ENCODE measurements at regions not wholly inside any gene's neighbourhood (a gene's known extent, or its start where the extent isn't known, plus 50 kb on each side); places are given as distances from the start of the nearest gene placed in this dataset.
A peak's percentile ranks its signal among the peaks of the same experiment; 100 is the strongest.

DNA sequence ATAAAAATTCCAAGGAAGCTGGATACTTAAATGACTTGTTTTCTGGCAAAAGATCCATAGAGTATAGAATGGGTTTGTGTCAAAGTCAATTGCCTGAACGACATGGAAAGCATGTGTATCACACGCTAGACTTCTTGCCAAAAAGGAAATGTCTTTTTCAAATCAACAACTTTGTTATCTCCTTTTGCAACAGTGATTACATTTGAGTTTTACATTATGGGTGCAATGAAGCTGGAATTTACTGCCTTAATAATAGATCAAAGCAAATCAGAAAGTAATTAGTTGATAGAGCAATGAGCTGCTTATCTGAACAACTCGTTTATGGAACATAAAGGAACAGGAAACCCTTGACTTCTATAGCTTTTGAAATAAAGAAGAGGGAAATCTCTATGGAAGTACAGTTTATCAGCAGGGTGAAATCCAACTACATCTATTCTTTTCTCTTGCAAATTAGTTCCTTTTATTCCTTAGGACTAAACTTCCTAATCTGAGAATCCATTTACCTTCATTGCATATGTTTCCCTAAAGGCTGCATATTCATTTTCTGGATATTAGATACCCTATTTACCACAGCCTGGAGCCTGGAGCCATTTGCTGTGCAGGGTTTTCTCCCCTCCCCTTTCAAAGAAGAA, 415.1 kb upstream of the NECTIN3 start:
- FAIRE-seq (peak; percentile 26), ATAC-seq (peak; percentile 45 to 61 (median 54)), DNase-seq (no peak)
- Histone ChIP-seq H3K27me3 (no peaks in the 10 kb centered on the region), H3K9me3 (no peaks in the 10 kb centered on the region), H3K4me1 (peaks cover 17 to 33% (median 22%) of the 10 kb centered on the region in 3 donors), H3K36me3 (no peaks in the 10 kb centered on the region), H3K4me3 (no peak overlapping the region), H3K27ac (no peak overlapping the region)
- 6 to 14% methylated on average over 3 of the region's 3 CpGs for WGBS, 2 donors
- intact Hi-C loops (cut with DNase I) = no loop called here
- TF ChIP-seq, protein P1, sequence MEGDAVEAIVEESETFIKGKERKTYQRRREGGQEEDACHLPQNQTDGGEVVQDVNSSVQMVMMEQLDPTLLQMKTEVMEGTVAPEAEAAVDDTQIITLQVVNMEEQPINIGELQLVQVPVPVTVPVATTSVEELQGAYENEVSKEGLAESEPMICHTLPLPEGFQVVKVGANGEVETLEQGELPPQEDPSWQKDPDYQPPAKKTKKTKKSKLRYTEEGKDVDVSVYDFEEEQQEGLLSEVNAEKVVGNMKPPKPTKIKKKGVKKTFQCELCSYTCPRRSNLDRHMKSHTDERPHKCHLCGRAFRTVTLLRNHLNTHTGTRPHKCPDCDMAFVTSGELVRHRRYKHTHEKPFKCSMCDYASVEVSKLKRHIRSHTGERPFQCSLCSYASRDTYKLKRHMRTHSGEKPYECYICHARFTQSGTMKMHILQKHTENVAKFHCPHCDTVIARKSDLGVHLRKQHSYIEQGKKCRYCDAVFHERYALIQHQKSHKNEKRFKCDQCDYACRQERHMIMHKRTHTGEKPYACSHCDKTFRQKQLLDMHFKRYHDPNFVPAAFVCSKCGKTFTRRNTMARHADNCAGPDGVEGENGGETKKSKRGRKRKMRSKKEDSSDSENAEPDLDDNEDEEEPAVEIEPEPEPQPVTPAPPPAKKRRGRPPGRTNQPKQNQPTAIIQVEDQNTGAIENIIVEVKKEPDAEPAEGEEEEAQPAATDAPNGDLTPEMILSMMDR (IDR thresholded peaks at IDR 0.05) = no peak

DNA sequence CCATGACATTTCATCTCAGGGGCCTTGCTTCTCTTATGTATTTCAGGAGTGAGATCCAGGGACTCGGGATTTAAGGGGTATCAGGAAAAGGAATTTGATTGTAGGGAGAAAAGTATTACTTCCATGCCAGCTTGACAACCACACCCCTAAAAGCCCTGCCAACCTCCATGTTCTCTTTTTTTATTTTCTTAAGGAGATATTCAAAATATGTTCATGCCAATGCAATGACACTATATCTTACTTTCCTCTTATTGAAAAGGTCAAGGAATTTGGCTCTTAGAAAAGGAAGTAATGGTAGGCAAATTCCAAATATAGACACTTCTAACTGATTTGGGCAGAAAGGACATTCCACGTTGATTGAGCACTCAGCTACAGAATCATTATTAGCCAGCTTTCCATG, 407.5 kb upstream of the NECTIN3 start:
- no peaks in the 10 kb centered on the region for H3K27me3 ChIP-seq
- H3K27ac ChIP-seq = no peak overlapping the region
- no peaks in the 10 kb centered on the region for H3K36me3 ChIP-seq
- ATAC-seq (peak; percentile 40 to 79 (median 57)), FAIRE-seq (no peak), DNase-seq (no peak)
- 11 to 23% methylated on average over 2 of the region's 2 CpGs for WGBS, 2 donors
- intact Hi-C loops (cut with DNase I) = no loop called here
- TF ChIP-seq, protein P1 (IDR thresholded peaks at IDR 0.05) = no peak
- peaks cover 0 to 13% (median 0%) of the 10 kb centered on the region in 3 donors for H3K4me1 ChIP-seq
- no peaks in the 10 kb centered on the region for H3K9me3 ChIP-seq
- H3K4me3 ChIP-seq = no peak overlapping the region

- 74 to 76% methylated on average over 2 of the region's 2 CpGs for WGBS, 2 donors
- ATAC-seq (no peak), FAIRE-seq (no peak), DNase-seq (no peak)
- H3K36me3 ChIP-seq = no peaks in the 10 kb centered on the region
- no peaks in the 10 kb centered on the region for H3K9me3 ChIP-seq
- H3K4me3 ChIP-seq = no peak overlapping the region
- intact Hi-C loops (cut with DNase I) = no loop called here
- TF ChIP-seq, protein P1 (IDR thresholded peaks at IDR 0.05) = no peak
- H3K27ac ChIP-seq = no peak overlapping the region
- H3K4me1 ChIP-seq = peaks cover 0 to 13% (median 0%) of the 10 kb centered on the region in 3 donors
- no peaks in the 10 kb centered on the region for H3K27me3 ChIP-seq
Measured at GRCh38 chr3:110666495-110666894, 405.1 kb upstream of the NECTIN3 start.

GRCh38 chr3:110667216-110667615, 404.4 kb upstream of the NECTIN3 start:
- 86 to 89% methylated on average over 2 of the region's 2 CpGs for WGBS, 2 donors
- TF ChIP-seq, protein P1 (IDR thresholded peaks at IDR 0.05) = no peak
- Histone ChIP-seq H3K27ac (no peak overlapping the region), H3K9me3 (no peaks in the 10 kb centered on the region), H3K27me3 (no peaks in the 10 kb centered on the region), H3K4me3 (no peak overlapping the region), H3K36me3 (no peaks in the 10 kb centered on the region), H3K4me1 (peaks cover 0 to 13% (median 0%) of the 10 kb centered on the region in 3 donors)
- ATAC-seq (peak in 1 of 4 donors; percentile 28), FAIRE-seq (no peak), DNase-seq (no peak)
- intact Hi-C loops (cut with DNase I) = no loop called here

- no peaks in the 10 kb centered on the region for H3K36me3 ChIP-seq
- H3K27me3 ChIP-seq = no peaks in the 10 kb centered on the region
- H3K4me3 ChIP-seq = no peak overlapping the region
- TF ChIP-seq, protein P1 (IDR thresholded peaks at IDR 0.05) = no peak
- DNase-seq (no peak), ATAC-seq (no peak), FAIRE-seq (no peak)
- intact Hi-C loops (cut with DNase I) = no loop called here
- no peak overlapping the region for H3K27ac ChIP-seq
- peaks cover 0 to 3% (median 0%) of the 10 kb centered on the region in 3 donors for H3K4me1 ChIP-seq
- H3K9me3 ChIP-seq = no peaks in the 10 kb centered on the region
Measured at GRCh38 chr3:110670407-110670806, 401.2 kb upstream of the NECTIN3 start.

Data from pancreas (tissue), 10 donors.